Endothelial cell (in vitro differentiated cells): ENCODE measurements at regions not wholly inside any gene's neighbourhood (a gene's known extent, or its start where the extent isn't known, plus 50 kb on each side); places are given as distances from the start of the nearest gene placed in this dataset.

Experiments
- DNase-seq: peaks from one replicate; pipeline ENCODE4 v3.0.0; 2021; ENCODE audit warnings: low spot score
- H3K27ac Mint-ChIP-seq: one replicate; pipeline ENCODE4 v1.8.0; 2021; ENCODE audit warnings: mixed read lengths, inconsistent platforms; ENCODE audit not compliant: unreplicated experiment
- H3K27me3 Mint-ChIP-seq: one replicate; pipeline ENCODE4 v1.8.0; 2021; ENCODE audit warnings: mild to moderate bottlenecking, moderate library complexity, mixed read lengths, inconsistent platforms; ENCODE audit not compliant: unreplicated experiment
- H3K36me3 Mint-ChIP-seq: one replicate; pipeline ENCODE4 v1.8.0; 2021; ENCODE audit warnings: mild to moderate bottlenecking, low read depth, mixed read lengths, inconsistent platforms; ENCODE audit not compliant: unreplicated experiment
- H3K4me1 Mint-ChIP-seq: one replicate; pipeline ENCODE4 v1.8.0; 2021; ENCODE audit warnings: mild to moderate bottlenecking, mixed read lengths, inconsistent platforms; ENCODE audit not compliant: unreplicated experiment
- H3K4me3 Mint-ChIP-seq: one replicate; pipeline ENCODE4 v1.8.0; 2021; ENCODE audit warnings: mild to moderate bottlenecking, mixed read lengths, inconsistent platforms; ENCODE audit not compliant: unreplicated experiment
- H3K9me3 Mint-ChIP-seq: one replicate; pipeline ENCODE4 v1.8.0; 2021; ENCODE audit warnings: mixed read lengths, inconsistent platforms; ENCODE audit not compliant: unreplicated experiment
- CTCF ChIP-seq: fragments of 200-600 bp; sonication (generic); IDR thresholded peaks from one replicate; pipeline ENCODE4 v1.5.0; 2021; ENCODE audit warnings: antibody characterized with exemption; ENCODE audit not compliant: unreplicated experiment

DNA sequence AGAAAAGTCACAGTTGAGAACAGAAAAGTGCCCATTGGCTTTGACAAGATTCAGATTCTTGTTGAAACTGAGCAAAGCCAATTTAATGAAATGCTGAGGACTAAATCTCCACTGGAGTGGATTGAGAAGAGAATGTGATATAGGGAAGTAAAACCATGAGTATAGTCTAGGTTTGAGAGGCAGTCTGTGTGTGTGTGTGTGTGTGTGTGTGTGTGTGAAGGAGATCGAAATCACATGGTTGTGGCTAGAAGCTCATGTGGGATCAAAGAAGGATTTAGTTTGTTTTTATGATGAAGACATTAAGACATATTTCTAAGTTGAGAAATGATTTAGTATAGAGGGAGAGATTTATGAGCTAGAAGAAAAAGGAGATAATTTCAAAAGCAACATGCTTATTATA, 275.7 kb upstream of the DAB2 start:
- Mint-ChIP-seq H3K4me1 (no peaks in the 10 kb centered on the region), H3K4me3 (no peak overlapping the region), H3K27me3 (no peaks in the 10 kb centered on the region), H3K27ac (no peak overlapping the region), H3K9me3 (no peaks in the 10 kb centered on the region), H3K36me3 (no peaks in the 10 kb centered on the region)
- no peak for DNase-seq
- TF ChIP-seq CTCF: no peak

GRCh38 chr5:39698838-39699560, 274.2 kb upstream of the DAB2 start:
- Mint-ChIP-seq H3K9me3 (no peaks in the 10 kb centered on the region), H3K27me3 (peaks cover 2% of the 10 kb centered on the region), H3K4me3 (no peak overlapping the region), H3K36me3 (no peaks in the 10 kb centered on the region), H3K27ac (no peak overlapping the region), H3K4me1 (no peaks in the 10 kb centered on the region)
- no peak for TF ChIP-seq CTCF
- no peak for DNase-seq

DNA sequence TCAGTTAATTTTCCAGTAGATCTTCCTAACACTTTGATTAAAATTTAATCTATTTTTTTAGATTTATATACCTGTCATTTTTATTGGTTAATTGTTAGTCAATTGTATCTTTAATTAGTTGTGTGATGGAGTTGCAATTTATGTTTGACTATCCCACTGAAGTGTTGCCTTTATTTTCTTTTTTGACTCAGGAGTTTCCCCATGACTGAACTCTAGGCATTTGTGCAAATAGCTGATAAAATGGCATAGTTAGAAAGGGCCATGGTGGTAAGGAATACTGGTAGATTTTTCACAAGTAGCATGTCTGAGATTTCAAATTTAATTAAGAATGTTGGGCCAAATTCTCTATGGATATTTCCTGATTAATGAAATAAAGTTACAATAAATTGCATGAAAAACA, 273.1 kb upstream of the DAB2 start:
- no peak for DNase-seq
- TF ChIP-seq CTCF: no peak
- Mint-ChIP-seq H3K27me3 (peaks cover 2% of the 10 kb centered on the region), H3K27ac (no peak overlapping the region), H3K4me1 (no peaks in the 10 kb centered on the region), H3K36me3 (no peaks in the 10 kb centered on the region), H3K9me3 (no peaks in the 10 kb centered on the region), H3K4me3 (no peak overlapping the region)

DNA sequence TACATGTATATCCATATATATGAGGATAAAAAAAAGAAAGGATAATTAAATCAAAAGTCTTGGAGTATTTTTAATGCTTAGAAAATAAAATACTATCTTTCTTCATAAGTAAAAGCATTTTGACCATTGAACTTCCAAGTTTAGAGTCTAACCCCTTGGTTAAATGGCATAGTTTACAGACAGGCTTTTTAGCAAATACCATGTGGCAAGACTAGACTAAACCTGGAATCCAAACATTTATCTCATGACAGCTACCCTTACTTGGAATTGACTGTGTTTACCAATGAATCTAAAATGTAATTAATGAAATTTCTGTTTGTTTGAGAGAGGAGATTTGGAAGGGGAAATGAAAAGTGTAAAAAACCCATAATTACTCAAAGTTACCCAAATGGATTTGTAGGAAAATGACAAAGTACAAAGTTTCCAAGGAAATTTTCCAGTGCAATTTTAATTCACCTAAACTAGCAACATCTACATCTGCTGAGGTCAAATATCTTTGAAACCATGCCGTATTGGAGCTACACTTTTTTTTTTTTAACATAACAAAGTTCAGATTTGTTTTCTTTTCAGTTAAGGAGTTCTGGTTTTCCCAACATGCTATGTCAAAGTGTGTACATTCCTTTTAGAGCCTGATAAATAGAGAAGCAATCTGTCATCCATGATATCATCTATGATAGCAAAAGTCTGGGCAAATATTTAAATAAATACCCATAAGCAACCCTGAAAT, 272.1 kb upstream of the DAB2 start:
- TF ChIP-seq CTCF: no peak
- Mint-ChIP-seq H3K36me3 (no peaks in the 10 kb centered on the region), H3K27ac (no peak overlapping the region), H3K4me1 (no peaks in the 10 kb centered on the region), H3K9me3 (no peaks in the 10 kb centered on the region), H3K4me3 (no peak overlapping the region), H3K27me3 (peaks cover 2% of the 10 kb centered on the region)
- no peak for DNase-seq

- H3K4me1 Mint-ChIP-seq: no peaks in the 10 kb centered on the region
- no peak overlapping the region for H3K4me3 Mint-ChIP-seq
- TF ChIP-seq CTCF: peak; percentile 29
- peaks cover 2% of the 10 kb centered on the region for H3K27me3 Mint-ChIP-seq
- H3K27ac Mint-ChIP-seq: no peak overlapping the region
- H3K36me3 Mint-ChIP-seq: no peaks in the 10 kb centered on the region
- H3K9me3 Mint-ChIP-seq: no peaks in the 10 kb centered on the region
- DNase-seq: no peak
Observed at GRCh38 chr5:39691993-39692392, 267.2 kb upstream of the DAB2 start.
